GM19372 (cell line): ENCODE measurements at regions not wholly inside any gene's neighbourhood (a gene's known extent, or its start where the extent isn't known, plus 50 kb on each side); places are given as distances from the start of the nearest gene placed in this dataset.
"Not testable (repeated sequence)": the region's sequence is repeated elsewhere in the genome, so short reads cannot be mapped to it uniquely, and the experiment has no call there.

Experiments used
- ATAC-seq: cut with Tn5 transposase; IDR thresholded peaks from one replicate; pipeline ENCODE4 v1.9.1; 2021; ENCODE audit warnings: mild to moderate bottlenecking, low read depth, moderate library complexity; ENCODE audit not compliant: unreplicated experiment

GRCh38 chr5:57398413-57399093, 84.1 kb downstream of the ACTBL2 start:
- ATAC-seq = no peak

GRCh38 chr5:57396701-57397100, 85.9 kb downstream of the ACTBL2 start:
- no peak for ATAC-seq

GRCh38 chr5:57394421-57395210, 88.0 kb downstream of the ACTBL2 start:
- ATAC-seq = no peak

GRCh38 chr5:57386958-57387357, 95.7 kb downstream of the ACTBL2 start:
- ATAC-seq = no peak

GRCh38 chr5:57383093-57383861, 99.3 kb downstream of the ACTBL2 start:
- no peak for ATAC-seq

GRCh38 chr5:57382655-57383054, 100.0 kb downstream of the ACTBL2 start:
- no peak for ATAC-seq

- ATAC-seq = no peak
These were observed 112.2 kb downstream of the ACTBL2 start for GRCh38 chr5:57370376-57370775.

- no peak for ATAC-seq
These were observed 114.6 kb downstream of the ACTBL2 start for GRCh38 chr5:57368010-57368409.

GRCh38 chr5:57366744-57367143, 115.9 kb downstream of the ACTBL2 start:
- no peak for ATAC-seq

- no peak for ATAC-seq
These were observed 119.7 kb downstream of the ACTBL2 start for GRCh38 chr5:57362951-57363350.

- ATAC-seq = no peak
These were observed 121.7 kb downstream of the ACTBL2 start for GRCh38 chr5:57360871-57361270.

GRCh38 chr5:57358796-57359592, 123.6 kb downstream of the ACTBL2 start:
- ATAC-seq = no peak

GRCh38 chr5:57356850-57357249, 125.8 kb downstream of the ACTBL2 start:
- not testable (repeated sequence) for ATAC-seq

- ATAC-seq = no peak
These were observed 133.4 kb downstream of the ACTBL2 start for GRCh38 chr5:57349214-57349613.

- no peak for ATAC-seq
These were observed 134.1 kb downstream of the ACTBL2 start for GRCh38 chr5:57348376-57349140.

- ATAC-seq = no peak
These were observed 136.3 kb downstream of the ACTBL2 start for GRCh38 chr5:57346328-57346727.

GRCh38 chr5:57341380-57341979, 141.1 kb downstream of the ACTBL2 start:
- no peak for ATAC-seq

- no peak for ATAC-seq
These were observed 141.9 kb downstream of the ACTBL2 start for GRCh38 chr5:57340681-57341080.

GRCh38 chr5:57339521-57339920, 143.1 kb downstream of the ACTBL2 start:
- ATAC-seq = no peak
